ENCODE measurements at regions not wholly inside any gene's neighbourhood (a gene's known extent, or its start where the extent isn't known, plus 50 kb on each side); places are given as distances from the start of the nearest gene placed in this dataset.

DNA sequence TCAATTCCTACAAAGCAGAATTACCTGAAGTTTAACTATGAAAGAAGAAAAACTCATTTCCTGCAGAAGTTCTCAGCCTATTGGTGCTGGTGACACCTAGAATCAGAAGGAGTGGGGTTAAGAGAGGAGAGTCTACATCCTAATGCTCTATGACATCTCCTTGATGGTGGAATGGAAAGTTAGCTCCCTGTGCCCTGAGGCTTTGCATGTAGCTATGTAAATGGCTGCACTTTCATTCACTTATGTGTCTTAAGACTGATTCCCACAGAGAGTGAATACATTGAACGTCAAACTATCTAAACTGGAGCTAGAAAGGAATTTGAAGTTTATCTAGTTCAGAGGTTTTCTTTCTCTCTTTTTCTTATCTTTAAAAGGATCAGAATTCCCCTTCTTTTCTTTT is 52.1 kb upstream of the ADRB2 start:
- CTCF ChIA-PET, result interaction anchor here (0.6 kb wide), 1 partner anchor 43 kb away, joined by 3 read pairs; no protein-coding TSS in a partner anchor
- Mint-ChIP-seq H3K27me3 (ENCODE audit: low read depth) (peaks cover 22% of the 10 kb centered on the region), H3K4me1 (ENCODE audit: low read depth) (no peaks in the 10 kb centered on the region), H3K36me3 (ENCODE audit: low read depth) (no peaks in the 10 kb centered on the region), H3K27ac (no peak overlapping the region), H3K4me3 (no peak overlapping the region), H3K9me3 (no peaks in the 10 kb centered on the region)
- no peak for DNase-seq
- intact Hi-C loops (cut with micrococcal nuclease), result no loop called here

DNA sequence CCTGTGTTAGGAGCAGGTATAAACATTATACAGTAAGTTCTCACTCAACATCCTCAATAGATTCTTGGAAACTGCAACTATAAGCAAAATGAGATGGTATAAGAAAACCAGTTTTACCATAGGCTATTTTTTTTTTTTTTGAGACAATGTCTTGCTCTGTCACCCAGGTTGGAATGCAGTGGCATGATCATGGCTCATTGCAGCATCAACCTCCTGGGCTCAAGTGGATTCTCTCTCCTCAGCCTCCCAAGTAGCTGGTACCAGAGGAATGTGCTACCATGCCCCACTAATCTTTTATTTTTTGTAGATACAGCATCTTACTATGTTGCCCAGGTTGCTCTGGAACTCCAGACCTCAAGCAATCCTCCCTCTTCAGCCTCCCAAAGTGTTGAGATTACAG is 50.1 kb upstream of the ADRB2 start:
- no peak overlapping the region for H3K4me3 Mint-ChIP-seq
- no peak for DNase-seq
- intact Hi-C loops (cut with micrococcal nuclease), result no loop called here
- no peak overlapping the region for H3K27ac Mint-ChIP-seq
- CTCF ChIA-PET, result interaction anchor here (1.4 kb wide), 2 partner anchors 35 to 45 kb away, joined by 3 to 4 read pairs; no protein-coding TSS in a partner anchor
- H3K9me3 Mint-ChIP-seq, result no peaks in the 10 kb centered on the region
- peaks cover 23% of the 10 kb centered on the region for H3K27me3 Mint-ChIP-seq (ENCODE audit: low read depth)
- no peaks in the 10 kb centered on the region for H3K36me3 Mint-ChIP-seq (ENCODE audit: low read depth)
- no peaks in the 10 kb centered on the region for H3K4me1 Mint-ChIP-seq (ENCODE audit: low read depth)

Measured in activated naive CD4-positive, alpha-beta T cell treated with anti-CD3 and anti-CD28 coated beads for 36 hours (primary cell).